HepG2 (cell line): ENCODE measurements at regions not wholly inside any gene's neighbourhood (a gene's known extent, or its start where the extent isn't known, plus 50 kb on each side); places are given as distances from the start of the nearest gene placed in this dataset.

Source experiments
- ATAC-seq: fragments of 200-7000 bp; cut with Tn5 transposase; 3 replicates; pipeline ENCODE4 v1.9.1; 2020; ENCODE audit warnings: mild to moderate bottlenecking, moderate library complexity
- BruUV-seq: library from RNA; stranded (reverse); fragments of 400-500 nt; replicated peaks from 2 replicates; lab custom pipeline; 2021; lab: Mats Ljungman, UMichigan
- CTCF ChIA-PET: fragments of 300-600 bp; formaldehyde crosslinking; extraction: SDS; loops from one replicate; lab custom pipeline; 2021; ENCODE audit warnings: low total read pairs, inconsistent platforms, low intra/inter-chr PET ratio; lab: Yijun Ruan, JAX
- POLR2A ChIA-PET: fragments of 350-600 bp; sonication (Branson Sonifier 250); formaldehyde crosslinking; loops from one replicate; lab custom pipeline; 2020; ENCODE audit warnings: antibody characterized with exemption, inconsistent platforms; lab: Yijun Ruan, JAX
- DNase-seq: peaks from one replicate; pipeline ENCODE4 v3.0.0-alpha.2; 2015; ENCODE audit warnings: low spot score
- FAIRE-seq: peaks from 3 replicates; lab custom pipeline; 2011; peaks lifted over from hg19 to GRCh38; lab: Jason Lieb, UNC
- H2AFZ ChIP-seq: one replicate; pipeline ENCODE4 v1.6.1; 2011; ENCODE audit warnings: low read length, inconsistent platforms
- H3K27ac ChIP-seq: fragments of 300-600 bp; 3 replicates; pipeline ENCODE4 v1.8.0; 2011; ENCODE audit warnings: mixed run types, mild to moderate bottlenecking, mixed read lengths, low read length, inconsistent platforms; ENCODE audit not compliant: insufficient read depth; ENCODE audit errors: extremely low read length
- H3K27me3 ChIP-seq, 2 experiments: fragments of 200-600 bp in 1 of 2; 2 replicates in 1 of 2; 3 replicates in 1 of 2; pipeline versions ENCODE4 v1.6.0 to v1.8.0; 2011; ENCODE audit warnings: low read length in 2 of 2, mild to moderate bottlenecking in 2 of 2, moderate library complexity in 2 of 2, inconsistent platforms in 1 of 2; ENCODE audit not compliant: insufficient read depth in 2 of 2, control insufficient read depth in 1 of 2
- H3K36me3 ChIP-seq, 2 experiments: fragments of 200-600 bp in 1 of 2; replicated peaks in 1 of 2; 2 replicates in 1 of 2; 3 replicates in 1 of 2; pipeline versions ENCODE4 v1.5.1 to v1.8.0; 2011; ENCODE audit warnings: low read length in 2 of 2, inconsistent platforms in 1 of 2; ENCODE audit not compliant: insufficient read depth in 2 of 2, control insufficient read depth in 1 of 2
- H3K4me1 ChIP-seq: 2 replicates; pipeline ENCODE4 v1.5.1; 2012; ENCODE audit warnings: low read length, inconsistent platforms; ENCODE audit not compliant: insufficient read depth
- H3K4me2 ChIP-seq: 2 replicates; pipeline ENCODE4 v1.6.0; 2011; ENCODE audit warnings: low read depth, low read length, inconsistent platforms
- H3K4me3 ChIP-seq, 3 experiments: fragments of 200-600 bp in 1 of 3; sonication (generic), shearing (Covaris generic) in 1 of 3; replicated peaks in 1 of 3; 2 replicates each; pipeline ENCODE4 v1.5.1; 2011 to 2016; ENCODE audit warnings: low read length in 3 of 3, inconsistent platforms in 2 of 3, low read depth in 2 of 3, mild to moderate bottlenecking in 2 of 3, control low read depth in 1 of 3, mixed read lengths in 1 of 3; ENCODE audit not compliant: insufficient read depth in 1 of 3
- H3K79me2 ChIP-seq: one replicate; pipeline ENCODE4 v1.6.1; 2011; ENCODE audit warnings: low read length, inconsistent platforms; ENCODE audit not compliant: insufficient read depth
- H3K9ac ChIP-seq: 2 replicates; pipeline ENCODE4 v1.6.0; 2011; ENCODE audit warnings: mild to moderate bottlenecking, low read depth, low read length, inconsistent platforms; ENCODE audit not compliant: insufficient read depth
- H3K9me3 ChIP-seq: 2 replicates; pipeline ENCODE4 v1.5.1; 2012; ENCODE audit warnings: mild to moderate bottlenecking, low read length
- H4K20me1 ChIP-seq: 2 replicates; pipeline ENCODE4 v1.6.0; 2011; ENCODE audit warnings: inconsistent platforms, mild to moderate bottlenecking, low read length, moderate library complexity; ENCODE audit not compliant: insufficient read depth
- FOXP1 ChIP-seq, 2 experiments: fragments of 450-650 bp in 1 of 2; IDR thresholded peaks; 2 replicates each; pipeline ENCODE4 v1.6.1; 2017 to 2018; ENCODE audit warnings: antibody characterized with exemption in 1 of 2
- GATAD1 ChIP-seq: IDR thresholded peaks from 2 replicates; pipeline ENCODE4 v1.6.1; 2016; ENCODE audit warnings: missing genetic modification reagents, missing compliant biosample characterization
- HNRNPLL ChIP-seq: fragments of 200-400 bp; formaldehyde crosslinking; IDR thresholded peaks from 2 replicates; pipeline ENCODE4 v1.6.1; 2017; ENCODE audit warnings: mild to moderate bottlenecking, low read depth, low read length; ENCODE audit not compliant: poor library complexity, severe bottlenecking
- KLF13 ChIP-seq: sonication (generic); formaldehyde crosslinking; IDR thresholded peaks from 2 replicates; pipeline ENCODE4 v1.4.0; 2020; ENCODE audit warnings: mild to moderate bottlenecking, missing genetic modification reagents
- MXI1 ChIP-seq: IDR thresholded peaks from 3 replicates; pipeline ENCODE4 v1.6.1; 2012; ENCODE audit warnings: low read depth, low read length, inconsistent platforms, borderline replicate concordance
- PHF20 ChIP-seq: sonication (generic); formaldehyde crosslinking; IDR thresholded peaks from 2 replicates; pipeline ENCODE4 v1.5.0; 2020; ENCODE audit warnings: mild to moderate bottlenecking, missing genetic modification reagents
- SNAI1 ChIP-seq: sonication (generic); formaldehyde crosslinking; IDR thresholded peaks from 2 replicates; pipeline ENCODE4 v1.5.0; 2020; ENCODE audit warnings: mild to moderate bottlenecking, missing genetic modification reagents, borderline replicate concordance
- TBP ChIP-seq: sonication (generic); formaldehyde crosslinking; IDR thresholded peaks from 2 replicates; pipeline ENCODE4 v1.5.0; 2020; ENCODE audit warnings: missing genetic modification reagents
- ZBTB3 ChIP-seq: sonication (generic); formaldehyde crosslinking; IDR thresholded peaks from 2 replicates; pipeline ENCODE4 v1.4.0; 2020; ENCODE audit warnings: low read depth, mild to moderate bottlenecking, moderate library complexity, missing genetic modification reagents, borderline replicate concordance
- ZNF460 ChIP-seq: sonication (generic); formaldehyde crosslinking; IDR thresholded peaks from 2 replicates; pipeline ENCODE4 v1.5.1; 2020; ENCODE audit warnings: missing genetic modification reagents, mild to moderate bottlenecking, borderline replicate concordance
- ZNF562 ChIP-seq: sonication (generic); formaldehyde crosslinking; IDR thresholded peaks from 2 replicates; pipeline ENCODE4 v1.8.0; 2022; ENCODE audit warnings: missing genetic modification reagents, borderline replicate concordance
- WGBS: methylation state at CpG from one replicate; pipeline ENCODE4 v1.1.6; 2017; ENCODE audit warnings: low lambda C conversion rate; 5-methylcytosine and 5-hydroxymethylcytosine counted together
- in situ Hi-C: cut with HindIII; loops from 2 replicates; pipeline ENCODE4 v1.10.0; 2017; ENCODE audit warnings: low pct_unique_long_range_greater_than_20kb; ENCODE audit not compliant: extremely low pct_ligation_motif_present
- intact Hi-C: fragments of 100-400 bp; cut with micrococcal nuclease; formaldehyde crosslinking; loops from one replicate; pipeline ENCODE4 v1.10.0; 2022; ENCODE audit not compliant: unreplicated experiment
- TF ChIP-seq, protein P1 (sequence below): sonication (generic); formaldehyde crosslinking; IDR thresholded peaks from 2 replicates; pipeline ENCODE4 v1.8.1; 2023; ENCODE audit warnings: mild to moderate bottlenecking, inconsistent platforms, moderate library complexity, missing genetic modification reagents, borderline replicate concordance
- TF ChIP-seq, protein P2 (sequence below): sonication (generic); formaldehyde crosslinking; IDR thresholded peaks from 2 replicates; pipeline ENCODE4 v1.5.1; 2020; ENCODE audit warnings: mild to moderate bottlenecking, moderate library complexity, missing genetic modification reagents
- TF ChIP-seq, protein P3 (sequence below): sonication (generic); formaldehyde crosslinking; IDR thresholded peaks from 2 replicates; pipeline ENCODE4 v1.4.0; 2020; ENCODE audit warnings: low read depth, missing genetic modification reagents
- TF ChIP-seq, protein P4 (sequence below): sonication (generic); formaldehyde crosslinking; conservative IDR thresholded peaks from 2 replicates; pipeline ENCODE4 v1.8.0; 2022; ENCODE audit warnings: missing genetic modification reagents

- BruUV-seq = no TSS peak
- no peak for ATAC-seq
- 2% methylated on average over 7 of the region's 7 CpGs for WGBS
Observed at GRCh38 chr20:60389882-60390281, 431.7 kb downstream of the CDH26 start.

More at GRCh38 chr20:60389882-60390281, 431.7 kb downstream of the CDH26 start:
- Histone ChIP-seq H3K27me3 (no peaks in the 10 kb centered on the region), H4K20me1 (no peaks in the 10 kb centered on the region), H3K79me2 (no peaks in the 10 kb centered on the region), H3K9ac (no peak overlapping the region), H3K27ac (no peak overlapping the region), H3K36me3 (no peaks in the 10 kb centered on the region), H3K9me3 (peaks cover 72% of the 10 kb centered on the region), H3K4me3 (no peak overlapping the region), H3K4me1 (no peaks in the 10 kb centered on the region), H2AFZ (no peak overlapping the region), H3K4me2 (no peak overlapping the region)
- intact Hi-C loops (no loop called here), in situ Hi-C loops (no loop called here)
- CTCF ChIA-PET = no interaction called here
- no peak for DNase-seq
- POLR2A ChIA-PET = no interaction called here
- FAIRE-seq = no peak
- TF ChIP-seq, protein P1, sequence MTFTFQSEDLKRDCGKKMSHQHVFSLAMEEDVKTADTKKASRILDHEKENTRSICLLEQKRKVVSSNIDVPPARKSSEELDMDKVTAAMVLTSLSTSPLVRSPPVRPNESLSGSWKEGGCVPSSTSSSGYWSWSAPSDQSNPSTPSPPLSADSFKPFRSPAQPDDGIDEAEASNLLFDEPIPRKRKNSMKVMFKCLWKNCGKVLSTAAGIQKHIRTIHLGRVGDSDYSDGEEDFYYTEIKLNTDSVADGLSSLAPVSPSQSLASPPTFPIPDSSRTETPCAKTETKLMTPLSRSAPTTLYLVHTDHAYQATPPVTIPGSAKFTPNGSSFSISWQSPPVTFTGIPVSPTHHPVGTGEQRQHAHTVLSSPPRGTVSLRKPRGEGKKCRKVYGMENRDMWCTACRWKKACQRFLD (CRISPR knock-in tag) = no peak
- TF ChIP-seq, protein P2, sequence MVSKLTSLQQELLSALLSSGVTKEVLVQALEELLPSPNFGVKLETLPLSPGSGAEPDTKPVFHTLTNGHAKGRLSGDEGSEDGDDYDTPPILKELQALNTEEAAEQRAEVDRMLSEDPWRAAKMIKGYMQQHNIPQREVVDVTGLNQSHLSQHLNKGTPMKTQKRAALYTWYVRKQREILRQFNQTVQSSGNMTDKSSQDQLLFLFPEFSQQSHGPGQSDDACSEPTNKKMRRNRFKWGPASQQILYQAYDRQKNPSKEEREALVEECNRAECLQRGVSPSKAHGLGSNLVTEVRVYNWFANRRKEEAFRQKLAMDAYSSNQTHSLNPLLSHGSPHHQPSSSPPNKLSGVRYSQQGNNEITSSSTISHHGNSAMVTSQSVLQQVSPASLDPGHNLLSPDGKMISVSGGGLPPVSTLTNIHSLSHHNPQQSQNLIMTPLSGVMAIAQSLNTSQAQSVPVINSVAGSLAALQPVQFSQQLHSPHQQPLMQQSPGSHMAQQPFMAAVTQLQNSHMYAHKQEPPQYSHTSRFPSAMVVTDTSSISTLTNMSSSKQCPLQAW (CRISPR knock-in tag) = no peak
- TF ChIP-seq HNRNPLL (no peak), ZNF562 (no peak), FOXP1 (IDR thresholded peaks at IDR 0.05) (no peak), FOXP1 (CRISPR knock-in tag; IDR thresholded peaks at IDR 0.05) (no peak), GATAD1 (no peak), KLF13 (no peak), TBP (no peak), ZNF460 (no peak), ZBTB3 (no peak), PHF20 (CRISPR knock-in tag) (no peak), MXI1 (no peak), SNAI1 (no peak)
- TF ChIP-seq, protein P3, sequence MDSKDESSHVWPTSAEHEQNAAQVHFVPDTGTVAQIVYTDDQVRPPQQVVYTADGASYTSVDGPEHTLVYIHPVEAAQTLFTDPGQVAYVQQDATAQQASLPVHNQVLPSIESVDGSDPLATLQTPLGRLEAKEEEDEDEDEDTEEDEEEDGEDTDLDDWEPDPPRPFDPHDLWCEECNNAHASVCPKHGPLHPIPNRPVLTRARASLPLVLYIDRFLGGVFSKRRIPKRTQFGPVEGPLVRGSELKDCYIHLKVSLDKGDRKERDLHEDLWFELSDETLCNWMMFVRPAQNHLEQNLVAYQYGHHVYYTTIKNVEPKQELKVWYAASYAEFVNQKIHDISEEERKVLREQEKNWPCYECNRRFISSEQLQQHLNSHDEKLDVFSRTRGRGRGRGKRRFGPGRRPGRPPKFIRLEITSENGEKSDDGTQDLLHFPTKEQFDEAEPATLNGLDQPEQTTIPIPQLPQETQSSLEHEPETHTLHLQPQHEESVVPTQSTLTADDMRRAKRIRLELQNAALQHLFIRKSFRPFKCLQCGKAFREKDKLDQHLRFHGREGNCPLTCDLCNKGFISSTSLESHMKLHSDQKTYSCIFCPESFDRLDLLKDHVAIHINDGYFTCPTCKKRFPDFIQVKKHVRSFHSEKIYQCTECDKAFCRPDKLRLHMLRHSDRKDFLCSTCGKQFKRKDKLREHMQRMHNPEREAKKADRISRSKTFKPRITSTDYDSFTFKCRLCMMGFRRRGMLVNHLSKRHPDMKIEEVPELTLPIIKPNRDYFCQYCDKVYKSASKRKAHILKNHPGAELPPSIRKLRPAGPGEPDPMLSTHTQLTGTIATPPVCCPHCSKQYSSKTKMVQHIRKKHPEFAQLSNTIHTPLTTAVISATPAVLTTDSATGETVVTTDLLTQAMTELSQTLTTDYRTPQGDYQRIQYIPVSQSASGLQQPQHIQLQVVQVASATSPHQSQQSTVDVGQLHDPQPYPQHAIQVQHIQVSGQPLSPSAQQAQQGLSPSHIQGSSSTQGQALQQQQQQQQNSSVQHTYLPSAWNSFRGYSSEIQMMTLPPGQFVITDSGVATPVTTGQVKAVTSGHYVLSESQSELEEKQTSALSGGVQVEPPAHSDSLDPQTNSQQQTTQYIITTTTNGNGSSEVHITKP (CRISPR knock-in tag) = no peak
- TF ChIP-seq, protein P4, sequence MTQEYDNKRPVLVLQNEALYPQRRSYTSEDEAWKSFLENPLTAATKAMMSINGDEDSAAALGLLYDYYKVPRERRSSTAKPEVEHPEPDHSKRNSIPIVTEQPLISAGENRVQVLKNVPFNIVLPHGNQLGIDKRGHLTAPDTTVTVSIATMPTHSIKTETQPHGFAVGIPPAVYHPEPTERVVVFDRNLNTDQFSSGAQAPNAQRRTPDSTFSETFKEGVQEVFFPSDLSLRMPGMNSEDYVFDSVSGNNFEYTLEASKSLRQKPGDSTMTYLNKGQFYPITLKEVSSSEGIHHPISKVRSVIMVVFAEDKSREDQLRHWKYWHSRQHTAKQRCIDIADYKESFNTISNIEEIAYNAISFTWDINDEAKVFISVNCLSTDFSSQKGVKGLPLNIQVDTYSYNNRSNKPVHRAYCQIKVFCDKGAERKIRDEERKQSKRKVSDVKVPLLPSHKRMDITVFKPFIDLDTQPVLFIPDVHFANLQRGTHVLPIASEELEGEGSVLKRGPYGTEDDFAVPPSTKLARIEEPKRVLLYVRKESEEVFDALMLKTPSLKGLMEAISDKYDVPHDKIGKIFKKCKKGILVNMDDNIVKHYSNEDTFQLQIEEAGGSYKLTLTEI (CRISPR knock-in tag) = no peak
